Heart right ventricle (tissue), 16 donors: ENCODE measurements at regions not wholly inside any gene's neighbourhood (a gene's known extent, or its start where the extent isn't known, plus 50 kb on each side); places are given as distances from the start of the nearest gene placed in this dataset.

Experiments used
- ATAC-seq, 8 donors: fragments of 200-7000 bp; cut with Tn5 transposase; one replicate each; pipeline ENCODE4 v1.9.1; 2020; ENCODE audit warnings: mild to moderate bottlenecking in 8 of 8, moderate library complexity in 8 of 8, moderate number of reproducible peaks in 1 of 8
- DNase-seq, 2 donors: peaks; one replicate each; pipeline ENCODE4 v3.0.0-alpha.2; 2020
- H3K27ac ChIP-seq, 10 donors: fragments of 200-600 bp; sonication (generic) in 2 of 10; one replicate each; pipeline versions ENCODE4 v1.5.0 to v1.8.0; 2020 to 2022; ENCODE audit warnings: mild to moderate bottlenecking in 3 of 10
- H3K27me3 ChIP-seq, 7 donors: fragments of 200-600 bp; one replicate each; pipeline ENCODE4 v1.8.0; 2021 to 2022; ENCODE audit warnings: mild to moderate bottlenecking in 2 of 7
- H3K36me3 ChIP-seq, 9 donors: fragments of 200-600 bp; sonication (generic) in 1 of 9; one replicate each; pipeline versions ENCODE4 v1.5.0 to v1.8.0; 2020 to 2022; ENCODE audit warnings: mild to moderate bottlenecking in 2 of 9
- H3K4me1 ChIP-seq, 9 donors: fragments of 200-600 bp; sonication (generic) in 1 of 9; one replicate each; pipeline versions ENCODE4 v1.5.0 to v1.8.0; 2020 to 2022; ENCODE audit warnings: mild to moderate bottlenecking in 4 of 9
- H3K4me3 ChIP-seq, 10 donors: fragments of 200-600 bp; sonication (generic) in 2 of 10; one replicate each; pipeline versions ENCODE4 v1.5.0 to v1.8.0; 2020 to 2022; ENCODE audit warnings: mild to moderate bottlenecking in 7 of 10, moderate library complexity in 2 of 10
- H3K9me3 ChIP-seq, 11 donors: fragments of 200-600 bp in 10 of 11; sonication (generic) in 2 of 11; one replicate each; pipeline versions ENCODE4 v1.5.0 to v1.8.0; 2013 to 2022; ENCODE audit warnings: mild to moderate bottlenecking in 2 of 11, control low read depth in 1 of 11, moderate library complexity in 1 of 11
- CTCF ChIP-seq, 9 donors: fragments of 200-600 bp; sonication (generic) in 2 of 9; IDR thresholded peaks; one replicate each; pipeline versions ENCODE4 v1.5.0 to v1.8.0; 2021 to 2022; ENCODE audit warnings: antibody characterized with exemption in 9 of 9, mild to moderate bottlenecking in 5 of 9, moderate library complexity in 1 of 9
- WGBS, 2 donors: extraction: QIAGEN DNeasy Blood & Tissue Kit; methylation state at CpG; one replicate each; pipeline ENCODE4 v1.1.7; 2013; ENCODE audit warnings: inconsistent platforms in 1 of 2; 5-methylcytosine and 5-hydroxymethylcytosine counted together
- intact Hi-C, 10 donors: fragments of 100-400 bp; cut with DNase I; formaldehyde crosslinking; loops; one replicate each; pipeline versions ENCODE4 v1.11.1 to v1.14.2; 2022
- donor health status: Arrhythmogenic right ventricular cardiomyopathy.
- donor health status: ischemic (EF 13 %, LVEDD 7.1; RV severe dilation, severe dysfunction).
- donor health status: healthy with polysubstance abuse.
- donor health status: DM: no; HTN: yes; CAD: no.
- donor health status: DM: no; HTN: no; CAD: no.
- donor health status: ischemic (EF 25% LVEDD 6.9; RV normal size, moderate dysfunction).
- donor health status: ischemic (EF 25% LVEDD 5.7; RV mildly dilated, moderate dysfunction).
- donor health status: healthy.
- donor health status: DM: yes; HTN: yes; CAD: no.
- donor health status: Ischemic cardiomyopathy.
- donor health status: ischemic (EF 35%, LVEDD 5.7; RV mildly dilated, moderate dysfunction).
- donor health status: nonischemic (EF 11% LVEDD 7.7; RV severe dilation, severe dysfunction).
- donor health status: DM: yes; HTN: yes; CAD: no.
- donor health status: PGD.
- donor health status: ischemic (EF 29% LVEDD 5.4; RV normal size, mild dysfunction).
- donor health status: nonischemic (EF 23%, LVEDD 6.1; RV moderate dilation, normal function).

- WGBS, 2 donors: 71 to 73% methylated on average over 2 of the region's 2 CpGs
- H3K4me1 ChIP-seq: no peaks in the 10 kb centered on the region
- H3K4me3 ChIP-seq: no peak overlapping the region
- H3K9me3 ChIP-seq: no peaks in the 10 kb centered on the region
- H3K27ac ChIP-seq: no peak overlapping the region
- no peaks in the 10 kb centered on the region for H3K36me3 ChIP-seq
- no peaks in the 10 kb centered on the region for H3K27me3 ChIP-seq
- TF ChIP-seq CTCF (IDR thresholded peaks at IDR 0.05): no peak
- ATAC-seq (no peak), DNase-seq (no peak)
- intact Hi-C loops: no loop called here
Measured at GRCh38 chr14:42002141-42002540, 395.5 kb downstream of the LRFN5 start.

GRCh38 chr14:42001431-42001830, 394.8 kb downstream of the LRFN5 start:
- no peaks in the 10 kb centered on the region for H3K36me3 ChIP-seq
- no peak overlapping the region for H3K4me3 ChIP-seq
- no peak for DNase-seq
- no peaks in the 10 kb centered on the region for H3K4me1 ChIP-seq
- H3K27me3 ChIP-seq: no peaks in the 10 kb centered on the region
- no peak for ATAC-seq
- no peak overlapping the region for H3K27ac ChIP-seq
- WGBS, 2 donors: 60 to 79% methylated on average over 3 of the region's 3 CpGs
- intact Hi-C loops: no loop called here
- H3K9me3 ChIP-seq: no peaks in the 10 kb centered on the region
- no peak for TF ChIP-seq CTCF (IDR thresholded peaks at IDR 0.05)

- WGBS, 2 donors: 52 to 83% methylated on average over 1 of the region's 1 CpG
- no peaks in the 10 kb centered on the region for H3K36me3 ChIP-seq
- H3K27me3 ChIP-seq: no peaks in the 10 kb centered on the region
- intact Hi-C loops: no loop called here
- no peak overlapping the region for H3K4me3 ChIP-seq
- H3K9me3 ChIP-seq: no peaks in the 10 kb centered on the region
- H3K27ac ChIP-seq: no peak overlapping the region
- TF ChIP-seq CTCF (IDR thresholded peaks at IDR 0.05): no peak
- H3K4me1 ChIP-seq: no peaks in the 10 kb centered on the region
- DNase-seq (no peak), ATAC-seq (no peak)
Measured at GRCh38 chr14:42000450-42000849, 393.8 kb downstream of the LRFN5 start.

GRCh38 chr14:41993687-41994086, 387.0 kb downstream of the LRFN5 start:
- Histone ChIP-seq H3K9me3 (no peaks in the 10 kb centered on the region), H3K36me3 (no peaks in the 10 kb centered on the region), H3K27ac (no peak overlapping the region), H3K4me3 (no peak overlapping the region), H3K4me1 (no peaks in the 10 kb centered on the region), H3K27me3 (no peaks in the 10 kb centered on the region)
- intact Hi-C loops: no loop called here
- TF ChIP-seq CTCF (IDR thresholded peaks at IDR 0.05): no peak
- 56 to 69% methylated on average over 1 of the region's 1 CpG for WGBS, 2 donors
- DNase-seq: no peak
- ATAC-seq: no peak

- TF ChIP-seq CTCF (IDR thresholded peaks at IDR 0.05): no peak
- intact Hi-C loops: no loop called here
- Histone ChIP-seq H3K4me1 (no peaks in the 10 kb centered on the region), H3K27me3 (no peaks in the 10 kb centered on the region), H3K36me3 (no peaks in the 10 kb centered on the region), H3K27ac (no peak overlapping the region), H3K9me3 (no peaks in the 10 kb centered on the region), H3K4me3 (no peak overlapping the region)
- no peak for ATAC-seq
- DNase-seq: no peak
Measured at GRCh38 chr14:41986700-41987099, 380.0 kb downstream of the LRFN5 start.
